A549 (cell line): ENCODE measurements at regions not wholly inside any gene's neighbourhood (a gene's known extent, or its start where the extent isn't known, plus 50 kb on each side); places are given as distances from the start of the nearest gene placed in this dataset.

ENCODE experiments used
- MAFK ChIP-seq: fragments of 450-650 bp; IDR thresholded peaks from 2 replicates; pipeline ENCODE4 v1.6.1; 2014; ENCODE audit not compliant: partially characterized antibody
- RARB ChIP-seq: fragments of 250-450 bp; sonication (Bioruptor Pico); IDR thresholded peaks from 2 replicates; pipeline ENCODE4 v1.8.0; 2021; ENCODE audit warnings: mild to moderate bottlenecking, moderate library complexity
- ZNF302 ChIP-seq: fragments of 250-450 bp; sonication (Bioruptor Pico); IDR thresholded peaks from 2 replicates; pipeline ENCODE4 v1.9.0; 2021; ENCODE audit warnings: inconsistent platforms, mild to moderate bottlenecking, moderate library complexity
- TF ChIP-seq, protein P1 (sequence below): IDR thresholded peaks from 2 replicates; pipeline ENCODE4 v1.6.1; 2012
- TF ChIP-seq, protein P2 (sequence below): fragments of >200 bp; sonication (Bioruptor Twin); formaldehyde crosslinking; IDR thresholded peaks from 3 replicates; pipeline ENCODE4 v1.5.1; 2016

DNA sequence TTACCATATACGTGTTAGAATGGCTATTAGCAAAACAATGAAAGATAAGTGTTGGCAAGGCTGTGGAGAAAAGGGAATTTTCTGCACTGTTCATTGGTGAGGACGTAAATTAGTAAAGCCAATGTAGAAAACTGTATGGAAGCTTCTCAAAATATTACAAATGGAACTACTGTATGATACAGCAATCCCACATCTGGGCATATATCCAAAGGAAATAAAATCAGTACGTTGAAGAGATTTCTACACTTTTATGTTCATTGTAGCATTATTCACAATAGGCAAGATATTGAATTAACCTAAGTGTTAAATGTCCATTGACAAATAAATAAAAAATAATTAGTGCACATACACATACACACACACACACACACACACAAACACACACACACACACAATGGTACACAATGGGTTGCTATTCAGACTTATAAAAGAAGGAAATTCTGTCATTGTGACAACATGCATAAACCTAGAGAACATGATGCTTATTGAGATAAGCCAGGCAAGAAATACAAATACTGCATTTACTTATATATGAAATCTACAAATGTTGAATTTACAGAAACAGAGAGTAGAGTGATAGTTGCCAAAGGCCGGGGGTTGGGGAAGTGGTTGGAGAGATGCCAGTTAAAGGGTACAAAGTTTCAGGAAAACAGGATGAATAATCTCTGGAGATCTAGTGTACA, 565.8 kb upstream of the LRRC4C start:
- no peak for TF ChIP-seq ZNF302
- TF ChIP-seq, protein P1, sequence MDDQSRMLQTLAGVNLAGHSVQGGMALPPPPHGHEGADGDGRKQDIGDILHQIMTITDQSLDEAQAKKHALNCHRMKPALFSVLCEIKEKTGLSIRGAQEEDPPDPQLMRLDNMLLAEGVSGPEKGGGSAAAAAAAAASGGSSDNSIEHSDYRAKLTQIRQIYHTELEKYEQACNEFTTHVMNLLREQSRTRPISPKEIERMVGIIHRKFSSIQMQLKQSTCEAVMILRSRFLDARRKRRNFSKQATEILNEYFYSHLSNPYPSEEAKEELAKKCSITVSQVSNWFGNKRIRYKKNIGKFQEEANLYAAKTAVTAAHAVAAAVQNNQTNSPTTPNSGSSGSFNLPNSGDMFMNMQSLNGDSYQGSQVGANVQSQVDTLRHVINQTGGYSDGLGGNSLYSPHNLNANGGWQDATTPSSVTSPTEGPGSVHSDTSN, result no peak
- TF ChIP-seq RARB (CRISPR knock-in tag), result no peak
- TF ChIP-seq, protein P2, sequence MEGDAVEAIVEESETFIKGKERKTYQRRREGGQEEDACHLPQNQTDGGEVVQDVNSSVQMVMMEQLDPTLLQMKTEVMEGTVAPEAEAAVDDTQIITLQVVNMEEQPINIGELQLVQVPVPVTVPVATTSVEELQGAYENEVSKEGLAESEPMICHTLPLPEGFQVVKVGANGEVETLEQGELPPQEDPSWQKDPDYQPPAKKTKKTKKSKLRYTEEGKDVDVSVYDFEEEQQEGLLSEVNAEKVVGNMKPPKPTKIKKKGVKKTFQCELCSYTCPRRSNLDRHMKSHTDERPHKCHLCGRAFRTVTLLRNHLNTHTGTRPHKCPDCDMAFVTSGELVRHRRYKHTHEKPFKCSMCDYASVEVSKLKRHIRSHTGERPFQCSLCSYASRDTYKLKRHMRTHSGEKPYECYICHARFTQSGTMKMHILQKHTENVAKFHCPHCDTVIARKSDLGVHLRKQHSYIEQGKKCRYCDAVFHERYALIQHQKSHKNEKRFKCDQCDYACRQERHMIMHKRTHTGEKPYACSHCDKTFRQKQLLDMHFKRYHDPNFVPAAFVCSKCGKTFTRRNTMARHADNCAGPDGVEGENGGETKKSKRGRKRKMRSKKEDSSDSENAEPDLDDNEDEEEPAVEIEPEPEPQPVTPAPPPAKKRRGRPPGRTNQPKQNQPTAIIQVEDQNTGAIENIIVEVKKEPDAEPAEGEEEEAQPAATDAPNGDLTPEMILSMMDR, result no peak
- TF ChIP-seq MAFK, result no peak
